ENCODE measurements at regions not wholly inside any gene's neighbourhood (a gene's known extent, or its start where the extent isn't known, plus 50 kb on each side); places are given as distances from the start of the nearest gene placed in this dataset.

- 36 to 45% (median 40%) methylated on average over 4 of the region's 4 CpGs for WGBS, 3 donors
- Histone ChIP-seq H3K36me3 (no peaks in the 10 kb centered on the region), H3K4me1 (ENCODE audit: insufficient read depth) (no peaks in the 10 kb centered on the region), H3K27ac (no peak overlapping the region), H3K27me3 (no peaks in the 10 kb centered on the region), H3K9me3 (no peaks in the 10 kb centered on the region), H3K4me3 (no peak overlapping the region)
- DNase-seq, result no peak
- intact Hi-C loops (cut with DNase I), result no loop called here
- TF ChIP-seq POLR2A (IDR thresholded peaks at IDR 0.05), result no peak
- no peak for TF ChIP-seq CTCF (IDR thresholded peaks at IDR 0.05)
- TF ChIP-seq EP300 (IDR thresholded peaks at IDR 0.05), result no peak
Measured at GRCh38 chr3:191781044-191781443, 320.1 kb downstream of the PYDC2 start.

- H3K36me3 ChIP-seq, result no peaks in the 10 kb centered on the region
- H3K9me3 ChIP-seq, result no peaks in the 10 kb centered on the region
- no peak overlapping the region for H3K27ac ChIP-seq
- no peak overlapping the region for H3K4me3 ChIP-seq
- H3K27me3 ChIP-seq, result no peaks in the 10 kb centered on the region
- TF ChIP-seq POLR2A (IDR thresholded peaks at IDR 0.05) (no peak), EP300 (IDR thresholded peaks at IDR 0.05) (no peak), CTCF (IDR thresholded peaks at IDR 0.05) (no peak)
- H3K4me1 ChIP-seq (ENCODE audit: insufficient read depth), result no peaks in the 10 kb centered on the region
- DNase-seq, result no peak
- intact Hi-C loops (cut with DNase I), result loop anchor here in 1 of 4 donors (2.0 kb wide), 1 partner anchor 14 kb away; no protein-coding TSS in a partner anchor
Measured at GRCh38 chr3:191783024-191783423, 322.1 kb downstream of the PYDC2 start.

GRCh38 chr3:191790934-191791333, 330.0 kb downstream of the PYDC2 start:
- Histone ChIP-seq H3K36me3 (no peaks in the 10 kb centered on the region), H3K4me3 (no peak overlapping the region), H3K4me1 (ENCODE audit: insufficient read depth) (no peaks in the 10 kb centered on the region), H3K9me3 (no peaks in the 10 kb centered on the region), H3K27ac (no peak overlapping the region), H3K27me3 (no peaks in the 10 kb centered on the region)
- DNase-seq, result no peak
- no peak for TF ChIP-seq CTCF (IDR thresholded peaks at IDR 0.05)
- TF ChIP-seq EP300 (IDR thresholded peaks at IDR 0.05), result no peak
- TF ChIP-seq POLR2A (IDR thresholded peaks at IDR 0.05), result no peak
- intact Hi-C loops (cut with DNase I), result no loop called here
- 80 to 85% (median 81%) methylated on average over 1 of the region's 1 CpG for WGBS, 3 donors

GRCh38 chr3:191792580-191792979, 331.6 kb downstream of the PYDC2 start:
- Histone ChIP-seq H3K27me3 (no peaks in the 10 kb centered on the region), H3K9me3 (no peaks in the 10 kb centered on the region), H3K27ac (no peak overlapping the region), H3K36me3 (no peaks in the 10 kb centered on the region), H3K4me3 (no peak overlapping the region), H3K4me1 (ENCODE audit: insufficient read depth) (no peaks in the 10 kb centered on the region)
- WGBS, 3 donors, result 48 to 62% (median 52%) methylated on average over 2 of the region's 2 CpGs
- no peak for DNase-seq
- no peak for TF ChIP-seq EP300 (IDR thresholded peaks at IDR 0.05)
- TF ChIP-seq CTCF (IDR thresholded peaks at IDR 0.05), result no peak
- no peak for TF ChIP-seq POLR2A (IDR thresholded peaks at IDR 0.05)
- intact Hi-C loops (cut with DNase I), result no loop called here

GRCh38 chr3:191795196-191795595, 334.2 kb downstream of the PYDC2 start:
- DNase-seq, result no peak
- intact Hi-C loops (cut with DNase I), result no loop called here
- Histone ChIP-seq H3K27ac (no peak overlapping the region), H3K4me1 (ENCODE audit: insufficient read depth) (no peaks in the 10 kb centered on the region), H3K36me3 (no peaks in the 10 kb centered on the region), H3K4me3 (no peak overlapping the region), H3K9me3 (no peaks in the 10 kb centered on the region), H3K27me3 (no peaks in the 10 kb centered on the region)
- no peak for TF ChIP-seq CTCF (IDR thresholded peaks at IDR 0.05)
- TF ChIP-seq POLR2A (IDR thresholded peaks at IDR 0.05), result no peak
- no peak for TF ChIP-seq EP300 (IDR thresholded peaks at IDR 0.05)
- 82 to 92% (median 84%) methylated on average over 1 of the region's 1 CpG for WGBS, 3 donors

Data from ovary (tissue), 7 donors.